D721Med (cell line): ENCODE measurements at regions not wholly inside any gene's neighbourhood (a gene's known extent, or its start where the extent isn't known, plus 50 kb on each side); places are given as distances from the start of the nearest gene placed in this dataset.

Experiments
- DNase-seq: peaks from one replicate; pipeline ENCODE4 v3.0.0; 2011; ENCODE audit warnings: low spot score; ENCODE audit not compliant: insufficient read length
- FAIRE-seq: peaks from 2 replicates; lab custom pipeline; 2011; peaks lifted over from hg19 to GRCh38; lab: Jason Lieb, UNC
- TF ChIP-seq, protein P1 (sequence below): IDR thresholded peaks from 2 replicates; pipeline ENCODE4 v1.5.1; 2012; ENCODE audit warnings: mild to moderate bottlenecking, control low read depth; ENCODE audit not compliant: insufficient read depth; ENCODE audit errors: missing control alignments

DNA sequence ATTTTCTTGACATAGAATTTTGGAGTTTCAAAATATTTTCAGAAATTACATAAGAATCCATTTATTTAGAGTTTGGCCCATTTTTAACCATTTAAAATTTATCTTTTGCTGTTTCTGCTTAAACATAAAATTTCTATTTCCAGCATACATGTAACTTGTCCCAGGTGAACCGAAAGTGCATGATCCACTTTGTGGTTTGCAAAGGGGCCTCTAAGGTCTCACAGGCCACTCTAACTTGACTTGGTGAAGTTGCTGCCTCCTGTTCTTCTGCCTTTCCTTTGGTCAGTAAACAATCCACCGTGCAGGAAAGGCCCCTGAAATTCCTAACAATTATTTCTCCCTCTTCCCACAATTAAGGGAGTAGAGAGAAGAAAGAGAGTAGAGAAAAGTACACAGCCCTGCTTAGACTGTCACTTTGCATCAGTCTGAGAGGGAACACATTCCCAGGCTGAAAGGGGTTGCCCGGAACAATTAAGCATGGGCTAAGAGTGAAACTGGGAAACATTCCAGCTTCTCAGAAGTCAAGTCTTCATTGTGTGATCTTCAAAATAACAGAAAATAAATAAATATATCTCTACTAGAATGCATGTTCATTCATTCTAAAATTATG is 79.5 kb upstream of the SEMA3A start:
- no peak for DNase-seq
- TF ChIP-seq, protein P1, sequence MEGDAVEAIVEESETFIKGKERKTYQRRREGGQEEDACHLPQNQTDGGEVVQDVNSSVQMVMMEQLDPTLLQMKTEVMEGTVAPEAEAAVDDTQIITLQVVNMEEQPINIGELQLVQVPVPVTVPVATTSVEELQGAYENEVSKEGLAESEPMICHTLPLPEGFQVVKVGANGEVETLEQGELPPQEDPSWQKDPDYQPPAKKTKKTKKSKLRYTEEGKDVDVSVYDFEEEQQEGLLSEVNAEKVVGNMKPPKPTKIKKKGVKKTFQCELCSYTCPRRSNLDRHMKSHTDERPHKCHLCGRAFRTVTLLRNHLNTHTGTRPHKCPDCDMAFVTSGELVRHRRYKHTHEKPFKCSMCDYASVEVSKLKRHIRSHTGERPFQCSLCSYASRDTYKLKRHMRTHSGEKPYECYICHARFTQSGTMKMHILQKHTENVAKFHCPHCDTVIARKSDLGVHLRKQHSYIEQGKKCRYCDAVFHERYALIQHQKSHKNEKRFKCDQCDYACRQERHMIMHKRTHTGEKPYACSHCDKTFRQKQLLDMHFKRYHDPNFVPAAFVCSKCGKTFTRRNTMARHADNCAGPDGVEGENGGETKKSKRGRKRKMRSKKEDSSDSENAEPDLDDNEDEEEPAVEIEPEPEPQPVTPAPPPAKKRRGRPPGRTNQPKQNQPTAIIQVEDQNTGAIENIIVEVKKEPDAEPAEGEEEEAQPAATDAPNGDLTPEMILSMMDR = no peak
- FAIRE-seq = no peak

DNA sequence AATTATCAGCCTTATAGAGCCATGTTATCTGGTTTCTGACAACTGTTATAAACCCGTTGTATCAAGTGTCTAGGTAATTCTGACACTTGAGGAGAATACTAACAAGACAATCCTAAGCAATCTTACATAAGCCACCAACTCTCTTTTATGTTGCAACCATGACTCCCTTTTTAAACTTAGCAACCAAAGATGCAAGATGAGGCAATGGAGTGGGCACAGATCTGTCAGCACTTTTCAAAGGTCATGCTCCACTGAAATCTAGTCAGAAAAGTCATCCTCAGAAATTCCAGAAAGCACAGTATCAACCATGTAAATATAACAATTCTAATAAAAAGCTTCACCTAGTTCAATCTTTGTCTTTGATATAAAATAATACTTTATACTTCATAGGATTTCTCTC is 77.0 kb upstream of the SEMA3A start:
- TF ChIP-seq, protein P1 = no peak
- DNase-seq (no peak), FAIRE-seq (peak; percentile 48)

DNA sequence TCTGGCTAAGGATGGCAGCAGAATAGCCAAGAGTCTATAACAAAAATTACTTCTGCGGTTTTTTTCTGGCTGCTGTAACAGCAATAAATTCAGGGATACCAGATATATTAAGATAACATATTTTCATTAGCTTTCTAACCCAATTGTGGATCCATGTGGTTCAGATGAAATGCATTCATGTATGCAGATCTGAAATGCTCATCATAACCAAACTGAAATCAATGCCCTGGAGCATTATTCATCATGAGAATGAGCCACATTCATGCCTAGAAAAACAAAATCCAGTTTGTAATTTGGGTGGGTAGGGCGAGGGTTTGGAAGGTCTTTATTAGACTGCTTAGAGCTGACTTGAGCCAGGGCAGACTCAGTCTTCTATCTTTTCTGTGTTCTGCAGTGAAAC is 69.8 kb upstream of the SEMA3A start:
- TF ChIP-seq, protein P1 = no peak
- FAIRE-seq (no peak), DNase-seq (no peak)

DNA sequence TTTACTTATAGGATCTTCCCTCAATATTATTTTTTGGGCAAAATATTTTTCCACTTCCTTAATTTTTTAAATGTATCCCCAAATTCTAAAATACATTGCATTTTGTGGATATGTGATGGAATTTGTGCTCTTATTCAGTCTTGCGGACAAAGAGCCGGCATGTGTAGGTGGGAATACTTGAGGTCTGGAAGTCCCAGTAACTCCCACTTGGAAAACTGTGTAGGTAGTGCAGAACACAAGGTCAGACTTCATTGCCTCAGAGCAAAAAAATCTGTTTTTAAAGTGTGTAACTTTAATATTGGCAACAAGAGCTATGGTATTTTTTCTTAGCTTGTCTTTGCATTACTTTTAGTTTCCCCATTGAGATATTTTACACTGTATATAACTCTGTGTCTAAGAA is 68.5 kb upstream of the SEMA3A start:
- TF ChIP-seq, protein P1 = no peak
- DNase-seq (no peak), FAIRE-seq (no peak)

DNA sequence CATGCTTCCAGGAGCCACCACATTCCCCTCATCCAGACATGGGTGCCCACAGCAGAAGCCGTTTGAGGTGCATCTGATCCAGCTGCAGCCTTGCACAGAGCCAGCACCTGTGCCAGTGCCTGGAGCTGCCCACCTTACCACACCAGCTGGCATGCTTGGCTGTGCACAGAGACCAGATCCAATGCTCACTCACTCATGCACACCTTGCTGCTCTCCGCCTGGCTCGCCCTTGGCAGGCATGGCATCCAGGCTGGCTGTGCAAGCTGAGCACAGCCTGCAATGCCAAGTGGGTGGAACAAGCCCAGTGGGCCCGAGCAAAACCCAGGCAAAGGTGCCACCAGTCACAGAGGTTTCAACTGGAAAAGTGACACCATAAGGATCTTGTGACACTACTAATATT is 66.9 kb upstream of the SEMA3A start:
- no peak for FAIRE-seq
- no peak for DNase-seq
- TF ChIP-seq, protein P1 = no peak

DNA sequence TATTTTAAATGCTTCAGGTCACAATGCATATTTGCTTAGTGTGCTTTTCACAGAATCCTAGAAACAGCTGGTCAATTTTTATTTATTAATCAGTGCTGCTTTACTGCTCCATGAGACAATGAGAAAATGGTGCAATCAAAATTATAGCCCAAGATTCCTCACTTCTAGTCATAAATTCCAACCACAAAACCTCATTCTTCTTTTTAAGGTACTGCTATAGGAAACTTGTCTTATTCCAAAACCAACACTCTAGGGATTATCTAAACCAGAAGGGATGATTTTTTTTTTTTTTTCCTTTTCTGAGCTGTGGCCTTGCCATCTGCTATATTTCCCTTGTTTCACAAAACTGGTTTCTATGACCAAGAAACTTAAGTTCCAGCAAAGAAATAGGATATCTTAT is 64.0 kb upstream of the SEMA3A start:
- TF ChIP-seq, protein P1 = no peak
- DNase-seq (no peak), FAIRE-seq (no peak)

DNA sequence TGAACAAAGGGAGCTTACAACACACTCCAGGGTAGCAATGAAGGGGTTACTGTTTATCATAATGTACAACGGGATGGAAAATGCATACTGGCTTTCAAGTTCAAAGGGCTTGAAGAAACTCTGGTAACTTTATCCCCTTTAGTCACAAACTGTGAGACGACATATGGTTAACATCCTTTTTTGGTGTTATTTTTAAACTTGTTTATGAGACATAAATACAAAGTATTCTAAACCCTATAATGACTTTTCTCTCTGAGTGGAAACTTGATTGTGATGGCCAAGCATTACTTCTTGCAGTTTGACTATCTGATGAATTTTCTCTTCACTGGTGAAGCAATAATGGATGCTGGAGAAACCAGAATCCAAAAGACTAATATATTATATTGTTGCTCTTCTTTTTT is 62.0 kb upstream of the SEMA3A start:
- TF ChIP-seq, protein P1 = no peak

More for the DNA sequence above, 62.0 kb upstream of the SEMA3A start:
- FAIRE-seq (no peak), DNase-seq (no peak)
